CD4-positive, alpha-beta T cell treated with Interferon gamma for 1 hour (primary cell): ENCODE measurements at regions not wholly inside any gene's neighbourhood (a gene's known extent, or its start where the extent isn't known, plus 50 kb on each side); places are given as distances from the start of the nearest gene placed in this dataset.
"Not testable (repeated sequence)": the region's sequence is repeated elsewhere in the genome, so short reads cannot be mapped to it uniquely, and the experiment has no call there.

Experiments used
- DNase-seq: peaks from one replicate; pipeline ENCODE4 v3.0.0-alpha.2; 2020

GRCh38 chr4:116005037-116005805 lies 891.8 kb upstream of the NDST4 start:
- DNase-seq: no peak

DNA sequence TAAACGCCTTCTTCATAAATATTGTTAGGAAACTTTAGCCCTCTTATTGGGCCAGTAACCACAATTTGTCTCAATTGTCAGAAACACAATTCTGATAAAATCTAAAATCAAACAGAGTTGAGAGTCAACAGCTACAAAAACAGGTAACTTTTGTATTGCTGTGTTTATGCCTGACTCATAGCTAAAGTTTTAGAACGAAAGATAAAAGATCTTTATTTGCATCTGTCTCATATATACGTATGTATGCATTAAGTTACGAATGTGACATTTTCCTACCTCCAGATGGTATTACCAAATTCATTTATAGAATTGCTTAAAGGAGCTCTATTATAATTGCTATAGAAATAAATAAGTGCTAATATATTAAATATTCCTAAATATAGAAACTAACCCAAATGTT lies 887.9 kb upstream of the NDST4 start:
- no peak for DNase-seq

DNA sequence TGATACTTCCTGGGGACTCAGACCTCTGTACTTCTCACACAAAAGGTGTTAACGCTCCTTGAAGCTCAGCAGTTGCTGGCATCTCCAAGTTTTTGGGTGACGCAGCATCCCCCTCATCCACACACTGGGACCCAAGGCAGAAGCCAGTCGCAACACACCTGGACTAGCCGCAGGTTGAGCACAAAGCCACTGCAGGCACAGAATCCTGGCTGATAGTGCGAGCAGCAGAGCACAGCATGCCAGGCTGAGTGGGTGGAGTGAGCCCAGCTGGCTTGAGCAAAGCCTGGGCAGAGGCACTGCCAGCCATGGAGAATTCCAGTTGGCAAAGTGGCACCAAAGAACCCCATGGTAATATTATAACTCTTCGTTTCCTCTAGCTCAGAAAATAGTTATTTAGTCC lies 873.2 kb upstream of the NDST4 start:
- DNase-seq: no peak

- DNase-seq: not testable (repeated sequence)
These were observed 862.1 kb upstream of the NDST4 start for GRCh38 chr4:115975421-115976001.

DNA sequence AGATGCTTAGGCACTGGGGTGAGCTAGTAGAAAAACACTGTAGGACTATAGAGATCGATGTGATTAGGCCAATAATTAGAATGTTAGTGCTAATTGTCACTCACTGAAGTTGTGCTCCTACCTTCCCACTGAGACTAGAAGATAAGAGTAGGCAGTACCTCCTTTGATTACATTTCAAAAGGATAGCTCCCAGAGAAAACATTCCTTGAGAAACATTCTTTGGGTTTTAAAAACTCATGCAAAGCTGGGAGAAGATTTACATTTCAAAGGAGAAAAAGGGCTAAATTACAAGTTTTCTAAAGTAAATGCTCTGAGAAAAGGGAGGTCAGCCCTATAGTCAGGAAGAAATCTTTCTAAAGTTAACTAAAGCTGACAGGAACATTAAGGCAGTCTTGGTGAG lies 860.3 kb upstream of the NDST4 start:
- DNase-seq: no peak

GRCh38 chr4:115972967-115973366 lies 859.5 kb upstream of the NDST4 start:
- no peak for DNase-seq

GRCh38 chr4:115970859-115971258 lies 857.4 kb upstream of the NDST4 start:
- no peak for DNase-seq

GRCh38 chr4:115969756-115970155 lies 856.3 kb upstream of the NDST4 start:
- DNase-seq: no peak

DNA sequence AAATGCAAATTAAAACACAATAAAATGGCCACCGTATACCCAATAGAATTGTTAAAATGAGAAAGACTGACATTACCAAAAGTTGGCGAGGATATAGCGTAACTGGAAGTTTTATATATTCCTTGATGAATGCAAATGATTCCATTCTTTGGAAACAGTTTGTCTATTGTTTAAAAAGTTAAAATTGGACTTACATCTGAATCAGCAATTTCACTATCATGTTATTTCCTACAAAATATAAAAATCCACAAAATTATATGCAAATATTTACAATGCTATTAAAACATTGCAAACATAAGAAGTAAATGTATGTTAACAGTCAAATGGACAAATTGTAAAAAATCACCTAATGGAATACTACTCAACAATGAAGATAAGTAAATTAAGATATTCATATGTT lies 852.2 kb upstream of the NDST4 start:
- DNase-seq: no peak

DNA sequence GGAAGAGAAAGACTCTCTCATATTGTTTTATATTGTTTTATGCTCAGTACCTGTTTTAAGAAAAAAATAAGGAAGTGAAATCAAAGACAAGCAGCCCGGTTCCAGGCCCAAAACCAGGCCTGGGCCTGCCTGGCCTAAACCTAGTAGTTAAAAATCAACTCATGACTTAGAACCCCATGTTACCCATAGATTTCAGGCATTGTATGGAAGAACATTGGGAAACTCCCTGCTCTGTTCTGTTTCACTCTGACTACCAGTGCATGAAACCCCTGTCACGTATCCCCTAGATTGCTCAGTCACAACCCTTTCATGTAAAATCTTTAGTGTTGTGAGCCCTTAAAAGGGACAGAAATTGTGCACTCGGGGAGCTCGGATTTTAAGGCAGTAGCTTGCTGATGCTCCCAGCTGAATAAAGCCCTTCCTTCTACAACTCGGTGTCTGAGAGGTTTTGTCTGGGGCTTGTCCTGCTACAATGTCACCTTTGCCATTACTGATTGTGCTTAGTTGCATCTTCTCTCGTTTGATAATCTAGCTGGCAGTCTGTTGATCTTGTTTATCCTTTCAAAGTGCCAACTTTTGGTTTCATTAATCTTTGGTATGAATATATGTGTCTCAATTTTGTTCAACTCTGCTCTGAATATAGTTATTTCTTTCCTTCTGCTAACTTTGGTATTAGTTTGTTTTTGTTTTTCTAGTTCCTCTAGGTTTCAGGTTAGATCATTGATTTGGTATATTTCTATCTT lies 842.8 kb upstream of the NDST4 start:
- DNase-seq: not testable (repeated sequence)

- no peak for DNase-seq
These were observed 837.4 kb upstream of the NDST4 start for GRCh38 chr4:115950806-115951205.

DNA sequence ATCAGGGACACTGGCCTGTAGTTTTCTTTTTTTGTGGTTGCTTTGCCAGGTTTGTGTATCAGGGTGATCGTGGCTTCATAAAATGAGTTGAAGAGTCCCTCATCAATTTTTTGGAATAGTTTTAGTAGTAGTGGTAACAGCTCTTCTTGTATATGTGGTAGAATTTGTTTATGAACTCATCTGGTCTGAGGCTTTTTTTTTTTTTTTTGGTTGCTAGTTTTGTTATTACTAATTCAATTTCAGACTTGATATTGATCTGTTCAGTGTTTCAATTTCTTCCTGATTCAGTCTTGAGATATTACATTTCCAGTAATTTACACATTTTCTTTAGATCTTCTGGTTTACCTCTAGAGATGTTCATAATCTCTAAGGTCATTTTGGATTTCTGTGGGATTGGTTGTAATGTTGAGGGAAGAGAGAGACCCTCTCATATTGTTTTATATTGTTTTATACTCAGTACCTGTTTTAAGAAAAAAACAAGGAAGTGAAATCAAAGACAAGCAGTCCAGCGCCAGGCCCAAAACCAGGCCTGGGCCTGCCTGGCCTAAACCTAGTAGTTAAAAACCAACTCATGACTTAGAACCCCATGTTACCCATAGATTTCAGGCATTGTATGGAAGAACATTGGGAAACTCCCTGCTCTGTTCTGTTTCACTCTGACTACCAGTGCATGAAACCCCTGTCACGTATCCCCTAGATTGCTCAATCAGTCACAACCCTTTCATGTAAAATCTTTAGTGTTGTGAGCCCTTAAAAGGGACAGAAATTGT lies 836.7 kb upstream of the NDST4 start:
- DNase-seq: not testable (repeated sequence)

GRCh38 chr4:115945026-115945425 lies 831.6 kb upstream of the NDST4 start:
- DNase-seq: no peak

- DNase-seq: no peak
These were observed 830.9 kb upstream of the NDST4 start for GRCh38 chr4:115944146-115944905.

DNA sequence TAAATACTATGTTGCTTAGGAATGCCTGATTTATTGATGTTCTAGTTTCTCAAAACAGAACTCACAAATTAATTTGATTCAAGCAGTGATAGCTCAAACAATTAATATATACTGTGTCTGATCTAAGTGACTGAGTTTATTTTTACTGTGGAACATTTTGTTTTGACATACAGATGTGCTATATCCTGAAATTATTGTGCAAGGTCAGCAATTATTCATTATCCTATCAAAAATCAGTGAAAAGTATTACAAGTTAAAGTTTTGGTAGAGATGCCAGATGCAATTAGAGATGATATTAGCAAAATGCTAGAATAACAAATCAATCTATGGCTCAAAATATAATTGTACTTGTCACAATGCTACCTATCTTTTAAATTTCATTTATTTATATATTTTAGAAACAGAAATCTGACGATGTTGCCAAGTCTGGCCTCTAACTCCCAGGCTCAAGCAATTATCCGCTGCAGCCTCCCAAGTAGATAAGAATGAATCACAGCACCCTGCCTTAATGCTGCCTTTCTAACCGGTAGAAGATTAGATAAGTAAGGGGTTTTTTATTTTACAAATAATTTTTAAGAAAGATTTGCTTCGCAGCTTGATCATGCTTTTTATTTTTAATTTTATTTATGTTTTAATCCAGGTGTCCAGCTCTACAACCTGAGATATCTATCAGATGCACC lies 825.5 kb upstream of the NDST4 start:
- no peak for DNase-seq

GRCh38 chr4:115929373-115929772 lies 816.0 kb upstream of the NDST4 start:
- no peak for DNase-seq

DNA sequence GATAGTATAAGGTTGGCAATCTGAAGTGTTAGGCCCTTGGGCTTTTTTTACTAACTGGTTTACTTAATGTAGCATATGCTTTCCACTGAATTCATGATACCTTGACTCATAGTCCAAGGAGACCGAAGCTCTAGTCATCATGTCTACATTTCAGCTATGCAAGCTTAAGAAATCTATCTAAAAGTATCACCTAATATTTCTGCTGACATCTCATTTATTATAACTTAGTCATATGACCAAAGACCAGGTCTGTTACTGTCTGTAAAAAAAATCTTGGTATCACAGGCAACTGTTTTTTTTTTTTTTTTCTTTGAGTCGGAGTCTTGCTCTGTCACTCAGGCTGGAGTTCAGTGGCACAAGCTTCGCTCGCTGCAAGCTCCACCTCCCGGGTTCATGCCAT lies 814.0 kb upstream of the NDST4 start:
- no peak for DNase-seq

DNA sequence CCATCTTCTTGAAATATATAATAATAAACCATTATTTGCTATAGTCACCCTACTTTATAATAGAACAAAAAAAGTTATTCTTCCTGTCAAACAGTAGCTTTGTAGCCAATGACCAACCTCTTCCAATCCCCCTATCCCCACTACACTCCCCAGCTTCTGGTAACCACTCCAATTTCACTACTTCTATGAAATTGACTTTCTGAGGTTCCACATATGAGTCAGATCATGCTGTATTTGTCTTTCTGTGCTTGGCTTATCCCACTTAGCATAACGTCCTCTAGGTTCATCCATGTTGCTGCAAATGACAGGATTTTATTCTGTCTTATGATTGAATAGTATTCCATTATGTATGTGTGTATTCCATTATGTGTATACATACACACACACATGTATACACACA lies 809.7 kb upstream of the NDST4 start:
- no peak for DNase-seq

DNA sequence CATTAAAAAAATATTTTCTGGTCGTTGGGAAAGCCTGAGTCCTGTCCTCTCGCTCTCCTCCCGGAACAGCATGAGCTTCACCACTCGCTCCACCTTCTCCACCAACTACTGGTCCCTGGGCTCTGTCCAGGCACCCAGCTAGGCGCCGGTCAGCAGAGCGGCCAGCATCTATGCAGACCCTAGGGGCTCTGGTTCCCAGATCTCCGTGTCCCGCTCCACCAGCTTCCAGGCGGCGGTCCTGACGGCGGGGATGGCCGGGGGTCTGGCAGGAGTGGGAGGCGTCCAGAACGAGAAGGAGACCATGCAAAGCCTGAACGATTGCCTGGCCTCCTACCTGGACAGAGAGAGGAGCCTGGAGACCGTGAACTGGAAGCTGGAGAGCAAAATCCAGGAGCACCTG lies 807.2 kb upstream of the NDST4 start:
- DNase-seq: no peak

- DNase-seq: no peak
These were observed 804.7 kb upstream of the NDST4 start for GRCh38 chr4:115918149-115918548.

- DNase-seq: no peak
These were observed 793.0 kb upstream of the NDST4 start for GRCh38 chr4:115906428-115906827.

GRCh38 chr4:115883847-115884246 lies 770.4 kb upstream of the NDST4 start:
- no peak for DNase-seq
